ELF-1 (cell line): ENCODE measurements at regions not wholly inside any gene's neighbourhood (a gene's known extent, or its start where the extent isn't known, plus 50 kb on each side); places are given as distances from the start of the nearest gene placed in this dataset.

Experiments
- DNase-seq: peaks from one replicate; pipeline ENCODE4 v3.0.0-alpha.2; 2016; ENCODE audit warnings: low read depth, low spot score

GRCh38 chr22:27673839-27674238 lies 127.7 kb downstream of the MN1 start:
- no peak for DNase-seq

DNA sequence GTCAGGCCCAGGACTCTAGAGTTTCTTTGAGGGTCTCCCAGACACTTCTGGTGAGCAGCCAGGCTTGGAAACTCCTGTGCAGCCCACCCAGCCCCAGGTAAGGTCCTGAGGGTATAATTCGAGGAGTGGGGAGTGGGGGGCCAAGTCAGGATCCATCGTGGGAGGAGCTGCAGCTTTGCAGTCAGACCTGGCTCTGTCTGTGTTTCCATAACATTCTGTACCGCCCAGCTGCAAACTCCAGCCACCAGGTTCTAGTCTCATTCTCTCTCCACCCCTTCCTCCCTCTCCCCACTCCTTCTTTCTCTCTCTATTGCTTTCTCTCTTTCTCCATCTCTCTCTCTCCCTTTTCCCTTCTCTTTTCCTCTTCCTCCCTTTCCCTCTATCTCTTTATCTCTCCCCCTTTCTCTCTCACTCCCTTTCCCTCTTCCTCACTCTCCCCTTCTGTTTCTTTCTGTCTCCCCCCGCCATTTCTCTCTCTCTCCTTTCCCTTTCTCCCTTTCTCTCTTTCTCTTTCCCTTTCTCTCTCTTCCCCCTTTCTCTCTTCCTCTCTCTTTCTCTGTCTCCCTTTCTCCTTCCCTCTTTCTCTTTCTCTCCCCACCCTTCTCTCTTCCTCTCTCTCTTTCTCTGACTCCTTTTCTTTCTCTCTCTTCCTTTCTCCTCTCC lies 127.2 kb downstream of the MN1 start:
- DNase-seq: no peak

DNA sequence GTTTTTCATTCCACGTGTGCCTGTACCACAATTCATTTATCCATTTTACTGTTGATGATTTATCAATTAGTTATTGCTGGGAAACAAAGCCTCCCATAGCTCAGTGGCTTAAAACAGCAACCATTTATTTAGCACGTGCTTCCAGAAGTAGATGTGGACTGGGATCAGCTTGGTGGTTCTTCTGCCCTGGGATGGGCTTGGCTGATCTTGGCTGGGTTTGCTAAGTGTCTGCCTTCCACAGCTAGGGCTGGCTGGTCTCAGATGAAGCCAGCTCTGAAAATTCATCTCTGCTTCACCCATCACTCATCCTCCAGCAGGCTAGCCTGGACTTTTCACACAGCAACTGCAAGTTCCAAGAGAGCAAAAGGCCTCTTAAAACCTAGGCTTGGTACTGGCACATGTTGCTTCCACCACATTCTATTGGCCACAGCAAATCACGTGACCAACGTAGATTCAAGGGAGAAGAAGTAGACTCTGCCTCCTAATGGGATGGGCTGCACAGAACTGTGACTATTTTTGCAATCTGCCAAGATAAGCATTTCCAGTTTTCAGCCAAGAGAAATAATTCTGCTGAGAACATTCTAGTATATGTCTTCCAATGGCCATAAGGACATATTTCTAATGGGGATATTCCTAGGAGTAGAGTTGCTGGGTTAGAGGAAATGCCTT lies 124.9 kb downstream of the MN1 start:
- no peak for DNase-seq

GRCh38 chr22:27677905-27678458 lies 123.6 kb downstream of the MN1 start:
- DNase-seq: no peak

GRCh38 chr22:27679176-27679575 lies 122.4 kb downstream of the MN1 start:
- DNase-seq: peak; percentile 56

GRCh38 chr22:27679693-27680488 lies 121.7 kb downstream of the MN1 start:
- peak; percentile 44 for DNase-seq

DNA sequence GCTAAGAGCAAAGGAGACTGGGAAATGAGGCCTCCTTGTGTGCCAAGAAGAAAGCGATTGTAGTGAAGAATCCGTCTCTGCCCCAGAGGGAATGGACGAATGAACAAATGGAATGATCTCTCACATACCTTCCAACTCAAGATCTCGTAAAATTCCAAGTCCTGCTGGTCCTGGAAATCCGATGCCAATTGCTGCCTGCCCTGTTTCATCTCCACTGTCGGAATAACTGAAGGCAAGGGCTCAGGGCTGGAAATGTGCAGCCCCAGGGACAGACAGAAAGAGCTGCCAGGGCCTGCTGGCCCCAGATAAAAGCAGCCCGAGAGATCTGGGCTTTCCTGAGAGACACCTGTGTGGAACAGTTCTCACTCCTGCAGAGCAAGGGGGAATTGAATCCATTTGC lies 120.9 kb downstream of the MN1 start:
- peak; percentile 58 for DNase-seq

DNA sequence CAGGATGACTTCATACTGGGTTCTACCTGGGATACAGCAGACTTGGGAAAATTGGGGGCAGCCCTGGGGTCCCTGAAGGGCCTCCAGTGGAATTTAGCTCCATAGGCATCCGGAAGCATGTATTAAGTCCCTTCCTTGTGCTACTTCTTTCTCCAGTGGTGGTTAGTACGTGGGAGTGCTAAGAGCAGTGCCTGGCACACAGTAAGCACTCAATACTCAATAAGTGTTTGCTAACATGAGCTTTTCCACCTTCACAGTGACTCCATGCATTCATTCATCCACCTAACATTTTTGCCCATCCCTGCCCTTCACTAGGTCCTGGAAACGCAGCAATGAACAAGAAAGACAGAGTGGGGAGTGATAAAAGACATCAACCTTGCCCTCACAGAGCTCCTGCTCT lies 120.5 kb downstream of the MN1 start:
- DNase-seq: no peak

GRCh38 chr22:27682437-27682836 lies 119.1 kb downstream of the MN1 start:
- DNase-seq: no peak

GRCh38 chr22:27684901-27685300 lies 116.7 kb downstream of the MN1 start:
- no peak for DNase-seq

DNA sequence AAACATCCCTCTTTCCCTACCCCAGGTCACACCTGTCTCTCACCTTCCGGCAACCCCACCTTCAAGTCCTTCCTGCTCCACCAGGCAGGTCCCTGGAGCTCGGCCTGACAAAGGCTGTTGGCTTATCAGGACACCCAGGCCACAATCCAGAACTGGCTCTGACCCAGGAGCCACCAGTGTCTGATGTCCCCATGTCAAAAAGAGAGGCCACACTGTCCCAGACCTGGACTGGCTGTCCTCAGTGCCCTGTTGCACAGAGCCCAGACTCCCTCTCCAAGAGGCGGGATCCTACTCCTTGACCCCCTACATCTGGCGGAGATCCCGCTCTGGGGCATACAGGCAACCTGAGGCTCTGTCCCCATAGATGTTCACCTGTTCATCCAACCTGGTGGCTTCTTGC lies 116.0 kb downstream of the MN1 start:
- no peak for DNase-seq

DNA sequence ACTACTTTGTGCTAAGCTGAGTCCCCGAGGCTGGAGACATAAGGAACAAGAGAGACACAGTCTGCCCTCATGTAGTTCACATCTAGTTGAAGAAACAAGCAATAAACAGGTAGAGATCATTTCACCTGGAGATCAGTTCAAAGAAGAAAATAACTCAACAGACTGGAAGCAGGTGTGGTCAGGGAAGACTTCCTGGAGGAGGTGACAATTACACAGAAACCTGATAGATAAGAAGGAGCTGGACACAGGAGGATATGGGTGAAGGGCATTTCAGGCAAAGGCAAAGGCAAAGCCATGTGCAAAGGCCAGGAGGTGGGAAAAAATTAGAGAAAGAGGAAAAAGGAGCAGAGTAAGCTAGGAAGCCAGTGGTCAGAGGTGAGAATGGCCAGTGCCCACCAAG lies 115.6 kb downstream of the MN1 start:
- DNase-seq: no peak

DNA sequence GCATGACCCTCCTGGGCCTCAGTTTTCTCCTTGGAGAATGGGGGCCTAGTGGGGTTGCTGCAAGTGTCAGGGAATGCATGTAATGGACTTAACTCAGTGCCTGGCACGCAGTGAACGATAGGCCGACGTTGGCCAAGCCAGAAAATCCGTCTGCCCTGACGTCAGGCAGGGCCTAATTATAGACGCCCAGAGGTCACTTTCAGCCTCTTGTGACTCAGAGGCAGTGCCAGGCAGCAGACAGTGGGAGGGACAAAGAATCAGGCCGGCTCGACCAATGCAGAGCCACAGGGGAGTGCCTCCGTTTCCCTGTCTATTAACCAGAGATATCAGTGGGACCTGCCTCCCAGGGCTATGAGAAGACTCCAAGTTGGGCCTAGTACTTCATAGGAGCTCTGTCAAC lies 115.0 kb downstream of the MN1 start:
- peak; percentile 60 for DNase-seq

DNA sequence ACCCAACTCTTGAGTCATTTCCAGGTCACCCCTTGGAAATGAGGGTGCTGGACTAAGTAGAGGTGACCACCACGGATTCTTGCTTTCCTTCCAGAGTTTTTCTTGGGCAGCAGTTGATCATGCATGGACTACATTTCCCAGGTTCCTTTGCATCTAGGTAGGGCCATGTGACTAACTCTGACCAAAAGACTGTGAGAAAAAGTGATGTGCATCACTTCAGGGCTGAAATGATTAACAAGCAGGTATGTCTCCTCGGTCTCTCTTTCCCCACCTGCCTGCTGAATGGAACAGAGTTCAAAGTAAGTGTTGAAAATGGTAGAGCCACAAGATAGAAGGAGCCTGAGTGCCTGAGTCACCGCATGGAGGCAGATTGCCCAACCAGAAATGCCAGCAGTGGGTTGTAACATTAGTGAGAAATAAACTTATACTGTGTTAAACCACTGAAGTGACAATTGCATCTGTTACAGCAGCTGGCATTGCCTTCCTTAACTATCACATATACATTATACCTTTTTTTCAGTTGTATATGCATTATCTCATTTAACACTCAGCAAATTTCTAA lies 113.5 kb downstream of the MN1 start:
- no peak for DNase-seq

DNA sequence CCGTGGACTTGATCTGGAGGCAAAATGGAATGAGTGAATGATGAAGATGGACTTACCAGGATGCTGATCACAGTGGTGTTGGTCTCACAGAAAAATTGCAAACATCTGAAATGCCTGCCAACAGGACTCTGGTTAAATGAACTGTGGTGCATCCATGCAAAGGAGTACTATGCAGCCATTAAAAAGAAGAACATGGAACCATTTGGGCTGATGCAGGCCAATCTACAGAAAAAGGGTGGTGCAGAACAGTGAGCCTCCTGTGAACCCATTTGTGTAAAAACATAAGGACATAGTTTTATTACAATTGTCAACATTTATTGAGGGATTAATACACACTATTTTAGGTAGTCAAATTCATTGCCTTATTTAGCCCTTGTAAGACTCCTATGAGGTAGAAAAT lies 111.9 kb downstream of the MN1 start:
- DNase-seq: no peak

GRCh38 chr22:27690599-27690998 lies 111.0 kb downstream of the MN1 start:
- DNase-seq: no peak

DNA sequence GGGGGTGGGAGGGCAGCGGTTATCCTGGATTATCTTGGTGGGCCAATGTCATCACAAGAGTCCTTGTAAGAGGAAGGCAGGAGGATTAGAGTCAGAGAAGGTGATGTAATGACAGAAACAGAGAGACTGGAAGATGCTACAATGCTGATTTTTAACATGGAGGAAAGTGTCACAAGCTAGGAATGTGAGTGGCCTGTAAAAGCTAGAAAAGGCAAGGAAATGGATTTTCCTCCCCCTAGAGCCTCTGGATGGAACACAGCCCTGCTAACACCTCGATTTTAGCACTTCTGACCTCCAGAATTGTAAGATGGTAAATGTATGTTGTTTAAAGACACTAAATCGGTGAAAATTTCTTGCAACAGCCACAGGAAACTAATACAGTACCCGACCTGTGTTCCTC lies 109.3 kb downstream of the MN1 start:
- DNase-seq: no peak

DNA sequence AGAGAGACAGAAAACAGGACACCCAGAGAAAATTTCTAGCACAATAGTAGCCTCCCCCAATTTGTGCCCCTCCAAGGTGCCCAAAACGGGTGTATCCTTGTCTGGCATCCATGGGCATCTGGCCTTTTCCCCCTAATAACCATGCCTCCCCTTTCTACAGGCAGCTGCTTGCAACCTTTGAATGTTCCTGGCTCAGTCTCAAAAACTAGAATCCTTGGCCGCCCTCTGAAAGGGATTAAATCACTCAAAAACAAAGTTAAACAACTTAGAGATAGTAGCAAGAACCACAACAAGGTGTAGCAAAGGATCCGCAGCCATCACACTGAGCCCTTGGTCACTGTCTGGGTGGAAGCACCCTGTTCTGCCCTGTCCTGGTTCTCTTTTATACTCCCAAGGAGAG lies 105.6 kb downstream of the MN1 start:
- no peak for DNase-seq

DNA sequence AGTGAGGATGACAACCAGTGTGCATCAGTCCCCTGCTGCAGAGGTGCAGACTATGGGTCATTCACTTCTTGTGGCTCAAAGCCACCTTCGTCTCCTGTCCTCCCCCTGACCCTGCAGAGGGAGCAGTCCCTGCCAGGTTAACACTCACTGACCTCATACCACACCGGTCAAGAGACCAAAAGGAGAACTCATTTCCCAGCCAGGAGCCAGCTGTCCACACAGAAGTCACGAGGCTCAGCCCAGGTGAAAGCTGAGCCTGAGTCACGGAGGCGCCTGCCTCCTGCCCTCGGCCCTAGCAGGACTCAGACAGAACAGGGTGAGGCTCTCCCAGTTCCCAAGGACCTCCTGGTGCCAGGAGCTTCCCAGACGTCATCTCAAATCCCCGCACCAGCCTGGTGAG lies 103.7 kb downstream of the MN1 start:
- DNase-seq: no peak
